H9 (cell line): ENCODE measurements at regions not wholly inside any gene's neighbourhood (a gene's known extent, or its start where the extent isn't known, plus 50 kb on each side); places are given as distances from the start of the nearest gene placed in this dataset.

Experiments
- DNase-seq: peaks from one replicate; pipeline ENCODE4 v3.0.0-alpha.2; 2017
- H2AFZ ChIP-seq: one replicate; pipeline ENCODE4 v1.6.1; 2013; ENCODE audit warnings: mild to moderate bottlenecking, low read length, control low read depth, moderate library complexity
- H2AK5ac ChIP-seq: 2 replicates; pipeline ENCODE4 v1.6.1; 2013; ENCODE audit warnings: low read length, control low read depth, mixed read lengths; ENCODE audit not compliant: insufficient read length
- H2BK120ac ChIP-seq: one replicate; pipeline ENCODE4 v1.6.1; 2013; ENCODE audit warnings: low read depth, mild to moderate bottlenecking, low read length, control low read depth, inconsistent platforms; ENCODE audit not compliant: poor library complexity, severe bottlenecking
- H2BK12ac ChIP-seq: 2 replicates; pipeline ENCODE4 v1.6.1; 2013; ENCODE audit warnings: low read length, control low read depth, mixed read lengths, low read depth; ENCODE audit not compliant: insufficient read length
- H2BK15ac ChIP-seq: 2 replicates; pipeline ENCODE4 v1.6.1; 2013; ENCODE audit warnings: low read depth, low read length, control low read depth
- H2BK20ac ChIP-seq: one replicate; pipeline ENCODE4 v1.6.1; 2013; ENCODE audit warnings: low read depth, mild to moderate bottlenecking, low read length, control low read depth, inconsistent platforms; ENCODE audit not compliant: poor library complexity, severe bottlenecking
- H2BK5ac ChIP-seq: 2 replicates; pipeline ENCODE4 v1.6.1; 2013; ENCODE audit warnings: low read length, control low read depth, mixed read lengths; ENCODE audit not compliant: insufficient read length
- H3K14ac ChIP-seq: 2 replicates; pipeline ENCODE4 v1.6.1; 2013; ENCODE audit warnings: low read length, control low read depth; ENCODE audit not compliant: insufficient read depth
- H3K18ac ChIP-seq: 2 replicates; pipeline ENCODE4 v1.6.1; 2013; ENCODE audit warnings: low read depth, mild to moderate bottlenecking, mixed read lengths, low read length, control low read depth; ENCODE audit not compliant: insufficient read length
- H3K23ac ChIP-seq: 2 replicates; pipeline ENCODE4 v1.6.1; 2013; ENCODE audit warnings: low read length, control low read depth, mixed read lengths, low read depth; ENCODE audit not compliant: insufficient read length
- H3K23me2 ChIP-seq: 2 replicates; pipeline ENCODE4 v1.6.1; 2013; ENCODE audit warnings: low read depth, mild to moderate bottlenecking, mixed read lengths, low read length, control low read depth; ENCODE audit not compliant: insufficient read length, poor library complexity, severe bottlenecking
- H3K27ac ChIP-seq: 2 replicates; pipeline ENCODE4 v1.5.1; 2013; ENCODE audit warnings: low read length, control low read depth, mixed read lengths, low read depth; ENCODE audit not compliant: insufficient read length
- H3K27me3 ChIP-seq: 2 replicates; pipeline ENCODE4 v1.6.1; 2013; ENCODE audit warnings: low read length, control low read depth, inconsistent platforms; ENCODE audit not compliant: insufficient read depth
- H3K4ac ChIP-seq: 2 replicates; pipeline ENCODE4 v1.6.1; 2013; ENCODE audit warnings: low read depth, mild to moderate bottlenecking, control low read depth, inconsistent platforms, low read length, moderate library complexity
- H3K4me1 ChIP-seq: 2 replicates; pipeline ENCODE4 v1.6.1; 2013; ENCODE audit warnings: low read length, control low read depth, inconsistent platforms; ENCODE audit not compliant: insufficient read depth
- H3K4me2 ChIP-seq: 2 replicates; pipeline ENCODE4 v1.6.1; 2013; ENCODE audit warnings: low read length, control low read depth, mixed read lengths; ENCODE audit not compliant: insufficient read length, insufficient read depth
- H3K56ac ChIP-seq: 2 replicates; pipeline ENCODE4 v1.6.1; 2013; ENCODE audit warnings: low read depth, mild to moderate bottlenecking, mixed read lengths, low read length, control low read depth; ENCODE audit not compliant: insufficient read length
- H3K79me1 ChIP-seq: 2 replicates; pipeline ENCODE4 v1.6.1; 2013; ENCODE audit warnings: low read depth, mild to moderate bottlenecking, moderate library complexity, low read length, control low read depth, inconsistent platforms; ENCODE audit not compliant: insufficient read depth, poor library complexity, severe bottlenecking
- H3K79me2 ChIP-seq: 2 replicates; pipeline ENCODE4 v1.6.1; 2013; ENCODE audit warnings: low read length, control low read depth, inconsistent platforms; ENCODE audit not compliant: insufficient read depth
- H3K9ac ChIP-seq: 2 replicates; pipeline ENCODE4 v1.6.1; 2013; ENCODE audit warnings: low read length, control low read depth, mixed read lengths; ENCODE audit not compliant: insufficient read length; ENCODE audit errors: extremely low read depth
- H3K9me3 ChIP-seq: one replicate; pipeline ENCODE4 v1.6.1; 2013; ENCODE audit warnings: low read depth, low read length, inconsistent platforms; ENCODE audit not compliant: control insufficient read depth
- H3T11ph ChIP-seq: one replicate; pipeline ENCODE4 v1.6.1; 2013; ENCODE audit warnings: mild to moderate bottlenecking, low read length, control low read depth, inconsistent platforms
- H4K20me1 ChIP-seq: one replicate; pipeline ENCODE4 v1.6.1; 2013; ENCODE audit not compliant: control insufficient read depth, insufficient read length, insufficient read depth
- H4K5ac ChIP-seq: 2 replicates; pipeline ENCODE4 v1.6.1; 2013; ENCODE audit warnings: low read depth, mild to moderate bottlenecking, mixed read lengths, low read length, control low read depth; ENCODE audit not compliant: insufficient read length
- H4K8ac ChIP-seq: replicated peaks from 2 replicates; pipeline ENCODE4 v1.6.1; 2013; ENCODE audit warnings: low read length, control low read depth, mixed read lengths, low read depth; ENCODE audit not compliant: insufficient read length
- H4K91ac ChIP-seq: 2 replicates; pipeline ENCODE4 v1.6.1; 2013; ENCODE audit warnings: low read depth, mild to moderate bottlenecking, moderate library complexity, mixed read lengths, low read length, control low read depth; ENCODE audit not compliant: insufficient read length
- H3K27ac Mint-ChIP-seq, 3 experiments: 2 replicates in 2 of 3; 3 replicates in 1 of 3; pipeline ENCODE4 v1.8.0; 2020 to 2021; ENCODE audit warnings: mixed read lengths in 3 of 3, mild to moderate bottlenecking in 1 of 3, moderate library complexity in 1 of 3
- H3K27me3 Mint-ChIP-seq: 2 replicates; pipeline ENCODE4 v1.8.0; 2021; ENCODE audit warnings: low read depth, mild to moderate bottlenecking, moderate library complexity, mixed read lengths
- H3K36me3 Mint-ChIP-seq, 3 experiments: 2 replicates in 2 of 3; 3 replicates in 1 of 3; pipeline ENCODE4 v1.8.0; 2020 to 2021; ENCODE audit warnings: low read depth in 3 of 3, mixed read lengths in 3 of 3; ENCODE audit not compliant: insufficient read depth in 1 of 3
- H3K4me1 Mint-ChIP-seq, 2 experiments: 2 replicates each; pipeline ENCODE4 v1.8.0; 2020; ENCODE audit warnings: mixed read lengths in 2 of 2
- H3K4me3 Mint-ChIP-seq, 2 experiments: 2 replicates in 1 of 2; 3 replicates in 1 of 2; pipeline ENCODE4 v1.8.0; 2020 to 2021; ENCODE audit warnings: mild to moderate bottlenecking in 2 of 2, mixed read lengths in 2 of 2, moderate library complexity in 1 of 2
- H3K9me3 Mint-ChIP-seq, 2 experiments: 2 replicates in 1 of 2; 3 replicates in 1 of 2; pipeline ENCODE4 v1.8.0; 2020; ENCODE audit warnings: mild to moderate bottlenecking in 2 of 2, mixed read lengths in 2 of 2, moderate library complexity in 1 of 2
- WGBS: extraction: QIAGEN DNeasy Blood & Tissue Kit; methylation state at CpG from one replicate; pipeline ENCODE4 v1.1.7; 2013; ENCODE audit warnings: missing lambda C conversion rate, low lambda C conversion rate, mixed read lengths; ENCODE audit not compliant: insufficient read length; ENCODE audit errors: extremely low coverage; 5-methylcytosine and 5-hydroxymethylcytosine counted together
- TF ChIP-seq, protein P1 (sequence below): fragments of 200-600 bp; sonication (generic); conservative IDR thresholded peaks from 3 replicates; pipeline ENCODE4 v1.8.0; 2021; ENCODE audit warnings: antibody characterized with exemption, mild to moderate bottlenecking

DNA sequence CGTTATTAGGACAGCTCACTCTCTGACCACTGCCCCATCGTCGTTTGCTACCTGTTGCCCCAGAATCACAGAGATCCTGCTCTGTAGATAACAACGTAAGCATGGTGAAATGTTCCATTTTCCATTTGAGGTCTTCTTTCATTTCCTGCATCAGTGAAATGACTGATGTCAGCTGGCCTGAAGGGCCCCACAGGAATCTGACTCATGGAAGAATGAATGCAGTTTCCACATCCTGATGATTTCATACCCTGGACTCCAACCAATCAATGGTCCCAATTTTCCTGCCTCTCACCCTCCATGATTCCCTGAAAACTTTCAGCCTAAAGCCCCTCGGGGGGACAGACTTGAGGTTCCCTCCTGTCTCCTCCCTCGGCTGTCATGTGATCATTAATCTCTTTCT lies 394.4 kb upstream of the CDH4 start:
- no peak overlapping the region for H2AFZ ChIP-seq
- no peaks in the 10 kb centered on the region for H4K20me1 ChIP-seq
- no peak overlapping the region for H4K5ac ChIP-seq
- H3K36me3 Mint-ChIP-seq = peaks cover 0 to 6% (median 2%) of the 10 kb centered on the region in 3 experiments; a peak in 4 of 7 replicates
- H3K4ac ChIP-seq = no peak overlapping the region
- no peak overlapping the region for H3K9ac ChIP-seq
- no peak overlapping the region for H3K56ac ChIP-seq
- peaks cover 7 to 9% of the 10 kb centered on the region in 2 experiments for H3K9me3 Mint-ChIP-seq
- H4K8ac ChIP-seq = no peak overlapping the region
- no peak overlapping the region for H3K4me2 ChIP-seq
- H3K14ac ChIP-seq = no peak overlapping the region
- no peaks in the 10 kb centered on the region for H3K79me1 ChIP-seq
- H2BK15ac ChIP-seq = no peak overlapping the region
- H4K91ac ChIP-seq = no peak overlapping the region
- H3K27ac ChIP-seq = no peak overlapping the region
- H2BK20ac ChIP-seq = no peak overlapping the region
- H2AK5ac ChIP-seq = no peak overlapping the region
- no peak overlapping the region for H3K18ac ChIP-seq
- H2BK12ac ChIP-seq = no peak overlapping the region
- no peaks in the 10 kb centered on the region for H3K9me3 ChIP-seq
- no peak overlapping the region for H2BK120ac ChIP-seq
- peaks cover 22% of the 10 kb centered on the region for H3K27me3 Mint-ChIP-seq
- H3K27me3 ChIP-seq = no peaks in the 10 kb centered on the region
- no peaks in the 10 kb centered on the region for H3K4me1 Mint-ChIP-seq
- no CpG with 5 or more reads among the region's 6 CpGs for WGBS
- TF ChIP-seq, protein P1, sequence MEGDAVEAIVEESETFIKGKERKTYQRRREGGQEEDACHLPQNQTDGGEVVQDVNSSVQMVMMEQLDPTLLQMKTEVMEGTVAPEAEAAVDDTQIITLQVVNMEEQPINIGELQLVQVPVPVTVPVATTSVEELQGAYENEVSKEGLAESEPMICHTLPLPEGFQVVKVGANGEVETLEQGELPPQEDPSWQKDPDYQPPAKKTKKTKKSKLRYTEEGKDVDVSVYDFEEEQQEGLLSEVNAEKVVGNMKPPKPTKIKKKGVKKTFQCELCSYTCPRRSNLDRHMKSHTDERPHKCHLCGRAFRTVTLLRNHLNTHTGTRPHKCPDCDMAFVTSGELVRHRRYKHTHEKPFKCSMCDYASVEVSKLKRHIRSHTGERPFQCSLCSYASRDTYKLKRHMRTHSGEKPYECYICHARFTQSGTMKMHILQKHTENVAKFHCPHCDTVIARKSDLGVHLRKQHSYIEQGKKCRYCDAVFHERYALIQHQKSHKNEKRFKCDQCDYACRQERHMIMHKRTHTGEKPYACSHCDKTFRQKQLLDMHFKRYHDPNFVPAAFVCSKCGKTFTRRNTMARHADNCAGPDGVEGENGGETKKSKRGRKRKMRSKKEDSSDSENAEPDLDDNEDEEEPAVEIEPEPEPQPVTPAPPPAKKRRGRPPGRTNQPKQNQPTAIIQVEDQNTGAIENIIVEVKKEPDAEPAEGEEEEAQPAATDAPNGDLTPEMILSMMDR = no peak
- H2BK5ac ChIP-seq = no peak overlapping the region
- H3K27ac Mint-ChIP-seq = no peak overlapping the region
- no peaks in the 10 kb centered on the region for H3K23me2 ChIP-seq
- H3K79me2 ChIP-seq = no peaks in the 10 kb centered on the region
- H3K23ac ChIP-seq = no peak overlapping the region
- DNase-seq = no peak
- H3T11ph ChIP-seq = no peak overlapping the region
- H3K4me1 ChIP-seq = no peaks in the 10 kb centered on the region
- no peak overlapping the region for H3K4me3 Mint-ChIP-seq
